Mucosa of gallbladder (tissue), 1 donor: ENCODE measurements at regions not wholly inside any gene's neighbourhood (a gene's known extent, or its start where the extent isn't known, plus 50 kb on each side); places are given as distances from the start of the nearest gene placed in this dataset.
A peak's percentile ranks its signal among the peaks of the same experiment; 100 is the strongest.
"Not testable (repeated sequence)": the region's sequence is repeated elsewhere in the genome, so short reads cannot be mapped to it uniquely, and the experiment has no call there.

Experiments used
- DNase-seq: peaks from one replicate; pipeline ENCODE4 v3.0.0-alpha.2; 2020; ENCODE audit warnings: low spot score
- donor health status: DM: no; HTN: no; CAD: no.

GRCh38 chr16:9340526-9341256, 249.2 kb downstream of the HAPSTR1 start:
- DNase-seq = no peak

- DNase-seq = no peak
Measured at GRCh38 chr16:9343276-9343675, 251.8 kb downstream of the HAPSTR1 start.

- no peak for DNase-seq
Measured at GRCh38 chr16:9344508-9344907, 253.1 kb downstream of the HAPSTR1 start.

- DNase-seq = no peak
Measured at GRCh38 chr16:9345046-9345445, 253.6 kb downstream of the HAPSTR1 start.

- no peak for DNase-seq
Measured at GRCh38 chr16:9345880-9346279, 254.4 kb downstream of the HAPSTR1 start.

GRCh38 chr16:9348912-9349311, 257.5 kb downstream of the HAPSTR1 start:
- no peak for DNase-seq

- DNase-seq = not testable (repeated sequence)
Measured at GRCh38 chr16:9349373-9349960, 258.0 kb downstream of the HAPSTR1 start.

GRCh38 chr16:9350119-9350799, 258.8 kb downstream of the HAPSTR1 start:
- not testable (repeated sequence) for DNase-seq

GRCh38 chr16:9351440-9351839, 260.0 kb downstream of the HAPSTR1 start:
- DNase-seq = no peak

GRCh38 chr16:9351841-9352434, 260.5 kb downstream of the HAPSTR1 start:
- DNase-seq = no peak

- no peak for DNase-seq
Measured at GRCh38 chr16:9357829-9358228, 266.4 kb downstream of the HAPSTR1 start.

- DNase-seq = no peak
Measured at GRCh38 chr16:9360075-9360474, 268.6 kb downstream of the HAPSTR1 start.

- DNase-seq = no peak
Measured at GRCh38 chr16:9362050-9362449, 270.6 kb downstream of the HAPSTR1 start.

- DNase-seq = no peak
Measured at GRCh38 chr16:9362604-9363003, 271.2 kb downstream of the HAPSTR1 start.

GRCh38 chr16:9363520-9363919, 272.1 kb downstream of the HAPSTR1 start:
- DNase-seq = no peak

GRCh38 chr16:9364721-9365369, 273.4 kb downstream of the HAPSTR1 start:
- no peak for DNase-seq

- peak; percentile 82 for DNase-seq
Measured at GRCh38 chr16:9365370-9365728, 273.9 kb downstream of the HAPSTR1 start.

- DNase-seq = no peak
Measured at GRCh38 chr16:9366048-9366969, 274.9 kb downstream of the HAPSTR1 start.

- DNase-seq = no peak
Measured at GRCh38 chr16:9370061-9370491, 278.6 kb downstream of the HAPSTR1 start.

GRCh38 chr16:9371713-9372448, 280.4 kb downstream of the HAPSTR1 start:
- DNase-seq = no peak
